HG02943 (cell line): ENCODE measurements at regions not wholly inside any gene's neighbourhood (a gene's known extent, or its start where the extent isn't known, plus 50 kb on each side); places are given as distances from the start of the nearest gene placed in this dataset.

ENCODE experiments used
- ATAC-seq: cut with Tn5 transposase; IDR thresholded peaks from one replicate; pipeline ENCODE4 v1.9.1; 2021; ENCODE audit warnings: mild to moderate bottlenecking, low read depth, moderate library complexity; ENCODE audit not compliant: unreplicated experiment

- peak; percentile 41 for ATAC-seq
Observed at GRCh38 chr10:110355141-110355831, 50.6 kb upstream of the SMNDC1 start.

GRCh38 chr10:110355922-110356627, 51.4 kb upstream of the SMNDC1 start:
- peak; percentile 6 for ATAC-seq

GRCh38 chr10:110356628-110357245, 52.0 kb upstream of the SMNDC1 start:
- peak; percentile 73 for ATAC-seq

DNA sequence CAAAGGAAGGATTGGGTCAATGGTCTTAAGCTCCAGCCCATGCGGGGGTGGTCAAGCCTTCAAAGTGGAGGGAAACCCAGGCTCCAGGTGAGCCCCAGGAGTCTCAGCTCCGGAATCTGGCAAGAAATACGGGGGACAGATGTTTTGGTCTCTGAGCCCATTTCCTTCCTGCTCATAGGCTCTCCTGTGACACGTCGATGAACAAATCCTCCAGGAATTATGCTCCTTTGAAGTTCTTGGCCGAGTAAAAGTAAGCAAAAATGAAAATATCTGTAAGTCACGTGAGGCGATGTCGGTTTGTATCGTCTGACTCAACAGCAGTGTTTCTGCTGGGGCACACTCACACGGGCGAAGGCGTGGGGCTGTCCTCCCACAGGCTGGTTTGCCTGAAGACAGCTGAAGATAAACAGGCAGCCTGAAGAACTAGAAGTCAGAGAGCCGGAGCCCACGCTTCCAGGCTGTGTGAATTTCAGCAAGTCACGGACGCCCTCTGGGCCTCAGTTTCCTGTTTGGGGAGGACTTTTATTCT, 52.6 kb upstream of the SMNDC1 start:
- ATAC-seq = no peak

DNA sequence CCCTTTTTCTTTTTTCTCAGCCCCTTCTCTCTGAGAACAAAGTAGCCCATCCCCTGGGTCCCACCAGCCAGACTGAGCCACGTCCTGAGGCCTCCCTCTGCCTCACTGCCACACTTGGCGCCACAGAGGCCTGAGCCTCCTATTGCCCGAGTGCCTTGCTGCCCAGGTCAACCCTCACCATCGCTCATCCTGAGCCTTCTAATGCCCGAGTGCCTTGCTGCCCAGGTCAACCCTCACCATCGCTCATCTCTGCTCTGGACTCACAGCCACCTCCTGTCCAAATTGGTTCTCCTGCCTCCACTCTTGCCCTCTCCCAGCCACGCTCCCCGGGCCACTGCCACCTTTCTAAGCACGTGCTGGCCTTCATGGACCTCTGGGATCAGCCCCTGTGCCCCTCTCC, 53.2 kb upstream of the SMNDC1 start:
- ATAC-seq = no peak

DNA sequence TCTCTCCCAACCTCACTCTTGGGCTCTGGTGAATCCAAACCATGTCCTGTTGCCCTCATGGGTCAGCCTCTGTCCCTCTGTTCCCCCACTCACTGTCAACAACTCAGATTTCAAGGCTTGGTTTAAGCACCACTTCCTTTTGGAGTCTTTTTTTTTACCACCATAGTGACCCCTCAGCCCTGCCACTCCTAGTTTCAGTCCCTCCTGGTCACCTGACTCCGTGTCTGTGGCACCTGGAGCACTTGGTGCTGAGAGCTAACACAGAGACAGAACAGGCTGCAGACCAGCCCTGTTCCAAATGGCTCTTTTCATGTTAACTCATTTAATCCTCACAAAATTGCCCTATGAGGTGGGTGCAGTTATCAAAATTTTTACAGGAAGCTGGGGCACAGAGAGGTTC, 53.6 kb upstream of the SMNDC1 start:
- ATAC-seq = no peak

DNA sequence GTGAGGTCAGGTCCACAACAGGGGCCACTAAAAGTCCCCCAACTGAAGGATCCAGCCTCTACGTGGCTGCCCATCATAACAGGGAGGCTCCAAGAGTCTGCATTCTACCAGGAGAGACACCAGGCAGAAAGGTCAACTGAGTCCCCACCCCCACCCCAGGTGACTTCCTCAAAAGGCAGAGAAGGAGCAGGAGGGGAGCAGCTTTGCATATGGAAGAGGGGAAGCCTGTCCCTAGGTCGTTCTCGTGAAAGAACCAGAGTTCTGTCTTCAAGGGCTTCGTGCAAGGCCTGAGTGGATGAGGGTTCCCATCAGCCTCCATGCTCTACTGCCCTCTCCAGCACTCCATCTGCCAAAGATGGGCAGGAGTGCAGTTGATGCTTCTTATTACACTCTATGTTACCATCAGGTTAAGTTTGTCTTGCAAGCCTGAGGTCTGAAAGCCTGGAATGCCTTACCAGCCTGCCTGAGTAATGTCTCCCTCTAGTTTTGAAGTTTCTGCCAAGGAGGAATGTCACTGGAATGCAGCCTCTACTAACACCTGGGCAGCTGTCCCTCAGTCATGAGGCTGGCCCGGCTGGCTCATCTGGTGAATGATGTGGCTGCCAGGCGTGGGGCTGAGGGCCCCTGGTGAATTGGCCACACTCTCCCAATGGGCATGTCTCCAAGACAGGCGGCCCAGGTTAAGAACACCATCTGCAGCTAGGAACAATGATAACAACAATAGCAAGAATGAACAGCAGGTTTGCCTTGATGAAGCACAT, 54.3 kb upstream of the SMNDC1 start:
- ATAC-seq = no peak

- no peak for ATAC-seq
Observed at GRCh38 chr10:110360857-110361474, 56.2 kb upstream of the SMNDC1 start.

GRCh38 chr10:110361800-110362456, 57.2 kb upstream of the SMNDC1 start:
- no peak for ATAC-seq

- ATAC-seq = no peak
Observed at GRCh38 chr10:110363572-110364411, 59.1 kb upstream of the SMNDC1 start.

- ATAC-seq = no peak
Observed at GRCh38 chr10:110364531-110364937, 59.8 kb upstream of the SMNDC1 start.

DNA sequence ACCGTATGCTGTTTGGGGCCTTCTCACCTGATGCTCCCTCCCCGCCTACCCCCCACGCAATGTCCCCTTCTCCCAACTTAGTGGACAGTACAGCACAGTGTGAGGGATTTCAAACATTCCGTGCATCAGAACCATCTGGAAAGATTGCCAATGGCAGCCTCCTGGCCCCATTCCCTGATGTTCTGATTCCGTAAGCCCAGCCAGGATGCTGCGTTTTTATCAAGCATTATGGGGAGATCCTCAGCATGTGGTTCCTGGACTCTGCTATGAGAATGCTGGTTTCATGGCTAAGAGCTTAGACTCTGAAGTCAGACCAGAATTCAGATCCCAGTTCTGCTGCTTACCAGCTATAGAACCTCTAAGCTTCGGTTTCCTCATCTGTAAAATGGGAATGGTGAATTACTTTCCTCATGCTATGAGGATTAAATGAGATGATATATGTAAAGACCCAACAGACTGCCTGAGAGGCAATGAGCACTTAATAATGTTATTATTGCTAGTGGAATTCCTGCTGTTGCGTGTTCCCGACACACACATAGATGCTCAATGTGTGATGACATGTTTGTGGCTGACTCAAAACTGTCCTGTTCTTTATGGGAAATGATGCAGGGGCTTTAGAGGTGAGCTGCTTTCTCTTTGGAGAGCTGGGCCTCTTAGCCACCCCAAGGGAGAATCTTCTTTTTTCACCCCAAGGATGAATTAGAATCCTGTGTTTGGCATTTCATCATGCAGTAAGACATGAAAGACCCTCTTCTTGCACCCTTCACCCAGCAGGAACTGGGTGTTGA, 60.8 kb upstream of the SMNDC1 start:
- ATAC-seq = no peak

DNA sequence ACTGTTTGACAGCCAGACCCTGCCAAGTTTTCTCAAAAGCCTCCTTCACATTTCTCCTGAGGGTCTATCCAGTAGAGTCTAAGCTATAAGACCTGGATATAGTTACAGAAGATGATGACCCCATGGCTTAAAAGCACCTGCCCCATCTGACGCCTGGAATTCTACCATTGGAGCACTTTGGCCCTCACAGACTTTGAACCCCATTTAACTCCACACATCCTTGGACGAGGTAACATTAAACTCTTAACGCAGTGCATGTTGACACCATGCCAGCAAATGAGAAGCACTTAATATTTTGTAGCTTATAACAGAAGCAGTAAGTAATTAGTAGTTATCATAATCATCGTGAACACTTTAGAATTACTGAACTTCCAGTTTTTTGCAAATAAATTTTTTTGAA, 61.9 kb upstream of the SMNDC1 start:
- ATAC-seq = no peak

DNA sequence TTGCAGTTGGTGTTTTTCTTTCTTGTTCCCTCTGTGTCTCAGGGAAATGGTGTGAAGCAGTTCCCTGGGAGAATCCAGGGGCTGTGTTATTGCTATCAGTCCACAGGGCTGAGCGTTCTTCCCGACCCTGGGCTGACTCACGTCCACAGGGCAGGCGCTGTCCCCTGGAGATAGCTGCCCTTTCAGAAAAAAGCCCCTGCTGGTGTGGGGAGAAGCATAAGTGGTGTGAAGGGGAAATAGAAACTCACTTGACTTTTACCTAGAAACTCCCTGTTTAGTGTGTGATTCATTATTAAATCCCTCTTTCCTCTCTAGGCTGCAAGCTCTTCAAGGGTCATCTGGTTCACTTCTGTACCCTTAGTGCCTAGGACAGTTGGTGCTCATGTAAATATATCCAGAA, 63.3 kb upstream of the SMNDC1 start:
- peak; percentile 61 for ATAC-seq

GRCh38 chr10:110368556-110368955, 63.8 kb upstream of the SMNDC1 start:
- ATAC-seq = no peak

DNA sequence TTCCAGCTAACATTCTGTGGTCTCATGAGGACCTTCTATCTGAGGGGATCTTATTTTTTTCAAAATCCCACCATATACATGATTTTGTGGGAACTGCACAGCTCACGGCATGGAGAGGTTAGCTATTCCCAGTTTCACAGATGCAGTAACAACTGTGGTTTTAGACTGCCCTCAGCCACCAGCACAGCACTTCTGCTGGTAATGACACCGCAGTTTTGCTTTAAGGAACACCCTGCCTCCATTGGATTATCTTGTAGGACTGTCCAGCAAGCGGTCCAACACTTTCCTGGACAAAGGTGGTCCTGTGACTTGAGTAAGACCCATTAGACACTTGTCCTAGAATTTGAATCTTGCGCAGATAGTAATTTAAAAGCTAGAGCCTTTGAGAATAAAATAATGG, 65.3 kb upstream of the SMNDC1 start:
- ATAC-seq = no peak

GRCh38 chr10:110372656-110373055, 67.9 kb upstream of the SMNDC1 start:
- no peak for ATAC-seq

- ATAC-seq = no peak
Observed at GRCh38 chr10:110373059-110373458, 68.3 kb upstream of the SMNDC1 start.
